ENCODE measurements at regions not wholly inside any gene's neighbourhood (a gene's known extent, or its start where the extent isn't known, plus 50 kb on each side); places are given as distances from the start of the nearest gene placed in this dataset.

DNA sequence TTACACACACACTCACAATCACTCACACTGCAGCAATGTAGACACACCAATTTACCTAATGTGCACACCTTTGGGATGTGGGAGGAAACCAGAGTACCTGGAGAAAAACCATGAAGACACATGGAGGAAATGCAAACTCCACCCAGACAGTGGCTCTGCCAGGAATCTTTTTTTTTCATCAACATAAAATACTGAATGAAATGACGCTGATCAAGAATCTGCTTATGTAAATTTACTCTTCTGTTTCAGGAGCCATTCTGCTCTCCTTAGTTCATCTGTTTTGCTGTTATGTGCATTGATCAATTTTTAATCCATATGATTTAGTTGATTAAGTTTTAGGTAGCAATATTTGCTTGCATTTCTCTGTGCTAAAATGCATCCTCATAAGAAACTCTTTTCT lies 414.2 kb upstream of the CCDC54 start:
- intact Hi-C loops (cut with DNase I; ENCODE audit: low total_unique reads) (no loop called here), in situ Hi-C loops (cut with MboI; ENCODE audit: low sequenced_read_pairs in 4 of 4) (no loop called here)
- no peak for ATAC-seq
- Histone ChIP-seq H3K9me3 (no peaks in the 10 kb centered on the region), H3K4me3 (no peak overlapping the region), H3K36me3 (no peaks in the 10 kb centered on the region), H3K27me3 (no peaks in the 10 kb centered on the region), H3K4me1 (no peaks in the 10 kb centered on the region), H3K27ac (no peak overlapping the region)
- DNase-seq, result no peak
- no peak for TF ChIP-seq POLR2A (IDR thresholded peaks at IDR 0.05)
- TF ChIP-seq, protein P1, sequence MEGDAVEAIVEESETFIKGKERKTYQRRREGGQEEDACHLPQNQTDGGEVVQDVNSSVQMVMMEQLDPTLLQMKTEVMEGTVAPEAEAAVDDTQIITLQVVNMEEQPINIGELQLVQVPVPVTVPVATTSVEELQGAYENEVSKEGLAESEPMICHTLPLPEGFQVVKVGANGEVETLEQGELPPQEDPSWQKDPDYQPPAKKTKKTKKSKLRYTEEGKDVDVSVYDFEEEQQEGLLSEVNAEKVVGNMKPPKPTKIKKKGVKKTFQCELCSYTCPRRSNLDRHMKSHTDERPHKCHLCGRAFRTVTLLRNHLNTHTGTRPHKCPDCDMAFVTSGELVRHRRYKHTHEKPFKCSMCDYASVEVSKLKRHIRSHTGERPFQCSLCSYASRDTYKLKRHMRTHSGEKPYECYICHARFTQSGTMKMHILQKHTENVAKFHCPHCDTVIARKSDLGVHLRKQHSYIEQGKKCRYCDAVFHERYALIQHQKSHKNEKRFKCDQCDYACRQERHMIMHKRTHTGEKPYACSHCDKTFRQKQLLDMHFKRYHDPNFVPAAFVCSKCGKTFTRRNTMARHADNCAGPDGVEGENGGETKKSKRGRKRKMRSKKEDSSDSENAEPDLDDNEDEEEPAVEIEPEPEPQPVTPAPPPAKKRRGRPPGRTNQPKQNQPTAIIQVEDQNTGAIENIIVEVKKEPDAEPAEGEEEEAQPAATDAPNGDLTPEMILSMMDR (IDR thresholded peaks at IDR 0.05 in 4 of 5, conservative IDR thresholded peaks at IDR 0.05 in 1 of 5), result no peak

DNA sequence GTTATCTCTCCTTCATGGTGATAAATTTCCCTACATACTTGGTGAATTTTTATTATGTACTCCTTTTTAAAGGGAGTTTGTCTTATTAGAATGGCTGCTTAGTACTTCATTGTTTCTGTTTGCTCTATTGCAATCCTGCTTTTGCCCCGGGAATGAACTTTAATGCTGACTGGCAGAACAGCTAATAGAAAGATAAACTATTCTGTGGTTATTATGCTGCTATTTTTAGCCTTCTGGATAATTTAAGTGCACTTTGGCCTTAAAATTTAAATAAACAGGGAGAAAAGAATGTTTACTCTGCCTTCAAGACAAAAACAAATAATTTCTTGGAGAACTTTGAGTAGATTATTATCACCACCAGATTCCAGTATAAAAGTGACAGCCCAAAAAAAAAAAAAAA lies 413.8 kb upstream of the CCDC54 start:
- H3K27ac ChIP-seq, result no peak overlapping the region
- H3K36me3 ChIP-seq, result no peaks in the 10 kb centered on the region
- no peaks in the 10 kb centered on the region for H3K27me3 ChIP-seq
- in situ Hi-C loops (cut with MboI; ENCODE audit: low sequenced_read_pairs in 4 of 4), result no loop called here
- ATAC-seq (no peak), DNase-seq (no peak)
- H3K9me3 ChIP-seq, result no peaks in the 10 kb centered on the region
- H3K4me3 ChIP-seq, result no peak overlapping the region
- no peak for TF ChIP-seq POLR2A (IDR thresholded peaks at IDR 0.05)
- TF ChIP-seq, protein P1 (IDR thresholded peaks at IDR 0.05 in 4 of 5, conservative IDR thresholded peaks at IDR 0.05 in 1 of 5), result no peak
- H3K4me1 ChIP-seq, result no peaks in the 10 kb centered on the region
- intact Hi-C loops (cut with DNase I; ENCODE audit: low total_unique reads), result no loop called here

DNA sequence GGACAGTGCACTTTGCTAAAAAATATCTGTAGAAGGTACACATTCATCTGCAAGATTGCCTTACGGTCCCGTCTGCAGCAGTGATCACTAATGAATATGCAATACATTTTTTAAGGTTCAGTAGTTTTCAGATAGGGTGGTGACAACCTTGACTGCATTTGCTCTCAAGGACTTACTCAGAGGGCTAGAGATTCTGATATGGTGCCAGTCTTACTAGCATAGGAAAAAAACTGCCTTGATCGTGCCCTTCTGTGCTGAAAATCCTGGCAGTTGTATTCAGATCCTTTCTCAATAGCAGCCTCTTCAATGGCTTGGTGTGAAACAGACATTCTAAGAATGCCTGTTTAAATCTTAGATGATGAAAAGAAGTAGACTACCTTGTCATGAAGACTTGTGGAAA lies 411.9 kb upstream of the CCDC54 start:
- no peaks in the 10 kb centered on the region for H3K36me3 ChIP-seq
- H3K27me3 ChIP-seq, result no peaks in the 10 kb centered on the region
- intact Hi-C loops (cut with DNase I; ENCODE audit: low total_unique reads), result no loop called here
- no peaks in the 10 kb centered on the region for H3K9me3 ChIP-seq
- no peaks in the 10 kb centered on the region for H3K4me1 ChIP-seq
- DNase-seq (no peak), ATAC-seq (no peak)
- TF ChIP-seq POLR2A (IDR thresholded peaks at IDR 0.05), result no peak
- TF ChIP-seq, protein P1 (IDR thresholded peaks at IDR 0.05 in 4 of 5, conservative IDR thresholded peaks at IDR 0.05 in 1 of 5), result no peak
- in situ Hi-C loops (cut with MboI; ENCODE audit: low sequenced_read_pairs in 4 of 4), result no loop called here
- no peak overlapping the region for H3K27ac ChIP-seq
- no peak overlapping the region for H3K4me3 ChIP-seq

DNA sequence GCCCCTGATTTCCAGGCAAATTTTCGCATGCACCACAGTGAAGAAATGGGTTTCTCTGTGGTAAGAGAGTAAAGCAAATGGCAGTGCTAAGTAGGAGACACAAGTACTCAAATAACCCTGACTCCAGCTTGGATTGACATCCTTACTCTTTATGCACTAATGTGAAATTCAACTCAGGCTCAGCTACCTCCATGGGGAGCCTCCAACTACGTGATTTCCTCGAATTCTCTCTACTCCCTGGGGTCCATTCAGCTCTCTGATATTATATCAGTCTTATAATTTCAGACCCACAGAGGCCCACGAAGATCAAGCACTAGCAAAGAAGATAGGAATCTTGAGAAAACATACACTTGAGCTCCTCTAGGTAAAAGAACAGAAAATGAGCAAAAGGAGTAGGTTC lies 407.6 kb upstream of the CCDC54 start:
- Histone ChIP-seq H3K27me3 (no peaks in the 10 kb centered on the region), H3K36me3 (no peaks in the 10 kb centered on the region), H3K27ac (no peak overlapping the region), H3K9me3 (no peaks in the 10 kb centered on the region), H3K4me3 (no peak overlapping the region), H3K4me1 (no peaks in the 10 kb centered on the region)
- DNase-seq (no peak), ATAC-seq (no peak)
- intact Hi-C loops (cut with DNase I; ENCODE audit: low total_unique reads), result no loop called here
- TF ChIP-seq, protein P1 (IDR thresholded peaks at IDR 0.05 in 4 of 5, conservative IDR thresholded peaks at IDR 0.05 in 1 of 5), result no peak
- TF ChIP-seq POLR2A (IDR thresholded peaks at IDR 0.05), result no peak
- in situ Hi-C loops (cut with MboI; ENCODE audit: low sequenced_read_pairs in 4 of 4), result no loop called here

DNA sequence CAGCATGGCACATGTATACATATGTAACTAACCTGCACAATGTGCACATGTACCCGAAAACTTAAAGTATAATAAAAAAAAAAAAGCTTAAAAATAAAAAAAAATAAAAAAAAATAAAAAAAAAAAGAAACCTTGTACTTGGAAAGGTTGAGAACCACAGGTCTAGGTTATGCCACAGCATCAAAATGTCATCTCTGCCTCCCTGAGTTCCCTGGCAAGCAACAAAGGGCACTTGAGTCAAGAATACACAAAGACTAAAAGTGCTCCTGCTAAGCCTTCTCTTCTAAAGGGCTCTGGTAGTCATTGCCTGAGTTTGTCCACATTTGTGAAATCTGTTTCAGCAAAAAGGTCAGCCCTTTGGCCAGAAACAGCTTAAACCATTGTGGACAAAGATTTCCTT lies 395.8 kb upstream of the CCDC54 start:
- in situ Hi-C loops (cut with MboI; ENCODE audit: low sequenced_read_pairs in 4 of 4), result no loop called here
- Histone ChIP-seq H3K27me3 (no peaks in the 10 kb centered on the region), H3K27ac (no peak overlapping the region), H3K4me1 (peaks cover 14 to 21% of the 10 kb centered on the region in 2 donors), H3K9me3 (no peaks in the 10 kb centered on the region), H3K4me3 (no peak overlapping the region), H3K36me3 (no peaks in the 10 kb centered on the region)
- intact Hi-C loops (cut with DNase I; ENCODE audit: low total_unique reads), result no loop called here
- DNase-seq (no peak), ATAC-seq (no peak)
- no peak for TF ChIP-seq POLR2A (IDR thresholded peaks at IDR 0.05)
- TF ChIP-seq, protein P1 (IDR thresholded peaks at IDR 0.05 in 4 of 5, conservative IDR thresholded peaks at IDR 0.05 in 1 of 5), result no peak
